OCI-LY3 (cell line): ENCODE measurements at regions not wholly inside any gene's neighbourhood (a gene's known extent, or its start where the extent isn't known, plus 50 kb on each side); places are given as distances from the start of the nearest gene placed in this dataset.

Experiments
- H2AFZ ChIP-seq: fragments of 200-600, 300-600 bp; shearing (Covaris generic); 2 replicates; pipeline ENCODE4 v1.6.0; 2014; ENCODE audit warnings: antibody characterized with exemption, low read depth, low read length
- H3K27ac ChIP-seq: fragments of 200-600, 300-600 bp; sonication (generic); 2 replicates; pipeline ENCODE4 v1.5.1; 2014; ENCODE audit warnings: mild to moderate bottlenecking, low read length, moderate library complexity, mixed read lengths
- H3K27me3 ChIP-seq: fragments of 200-600, 300-600 bp; sonication (generic); 2 replicates; pipeline ENCODE4 v1.6.1; 2014; ENCODE audit warnings: low read depth, low read length, mixed read lengths
- H3K36me3 ChIP-seq: fragments of 200-600, 300-600 bp; sonication (generic); replicated peaks from 2 replicates; pipeline ENCODE3; 2014; ENCODE audit warnings: low read depth, low read length, mixed read lengths
- H3K4me1 ChIP-seq: fragments of 300-600, 200-600 bp; sonication (generic); 2 replicates; pipeline ENCODE4 v1.6.1; 2014; ENCODE audit warnings: low read length, mixed read lengths
- H3K4me2 ChIP-seq: fragments of 200-600, 300-600 bp; sonication (generic); 2 replicates; pipeline ENCODE4 v1.6.1; 2014; ENCODE audit warnings: low read length, mixed read lengths
- H3K4me3 ChIP-seq: fragments of 300-600, 200-600 bp; sonication (generic); 2 replicates; pipeline ENCODE4 v1.5.1; 2014; ENCODE audit warnings: antibody characterized with exemption, mild to moderate bottlenecking, low read length, moderate library complexity
- H3K79me2 ChIP-seq: fragments of 300-600, 200-600 bp; shearing (Covaris generic); 2 replicates; pipeline ENCODE4 v1.6.1; 2014; ENCODE audit warnings: mild to moderate bottlenecking, low read length, mixed read lengths
- H3K9ac ChIP-seq: fragments of 300-600, 200-600 bp; shearing (Covaris generic); 2 replicates; pipeline ENCODE4 v1.6.0; 2014; ENCODE audit warnings: mild to moderate bottlenecking, low read length, moderate library complexity
- H3K9me3 ChIP-seq: fragments of 200-600, 300-600 bp; shearing (Covaris generic); 2 replicates; pipeline ENCODE4 v1.6.1; 2014; ENCODE audit warnings: low read length, mixed read lengths; ENCODE audit not compliant: insufficient read depth
- H4K20me1 ChIP-seq: fragments of 200-600, 300-600 bp; sonication (generic); 2 replicates; pipeline ENCODE4 v1.6.1; 2016; ENCODE audit warnings: low read length, mixed read lengths; ENCODE audit not compliant: insufficient read depth
- CTCF ChIP-seq: fragments of 200-600, 300-600 bp; sonication (generic); IDR thresholded peaks from 2 replicates; pipeline ENCODE4 v1.5.1; 2014; ENCODE audit warnings: antibody characterized with exemption, low read length, low read depth
- EZH2phosphoT487 ChIP-seq: fragments of 200-600 bp; shearing (Covaris generic); IDR thresholded peaks from 2 replicates; pipeline ENCODE4 v1.6.1; 2018; ENCODE audit warnings: antibody characterized with exemption, mixed run types, low read depth

- Histone ChIP-seq H3K4me1 (no peaks in the 10 kb centered on the region), H3K9ac (no peak overlapping the region), H3K9me3 (no peaks in the 10 kb centered on the region), H4K20me1 (no peaks in the 10 kb centered on the region), H3K4me3 (no peak overlapping the region), H3K4me2 (no peak overlapping the region), H3K36me3 (no peaks in the 10 kb centered on the region), H3K27me3 (no peaks in the 10 kb centered on the region), H3K79me2 (no peaks in the 10 kb centered on the region), H2AFZ (no peak overlapping the region), H3K27ac (no peak overlapping the region)
- TF ChIP-seq EZH2phosphoT487 (no peak), CTCF (no peak)
These were observed 418.9 kb downstream of the EPHA4 start for GRCh38 chr2:221153226-221153625.

- Histone ChIP-seq H3K4me1 (no peaks in the 10 kb centered on the region), H3K36me3 (no peaks in the 10 kb centered on the region), H3K27me3 (no peaks in the 10 kb centered on the region), H3K79me2 (no peaks in the 10 kb centered on the region), H3K4me2 (no peak overlapping the region), H3K9me3 (no peaks in the 10 kb centered on the region), H4K20me1 (no peaks in the 10 kb centered on the region), H3K9ac (no peak overlapping the region), H3K4me3 (no peak overlapping the region), H3K27ac (no peak overlapping the region), H2AFZ (no peak overlapping the region)
- no peak for TF ChIP-seq EZH2phosphoT487
- no peak for TF ChIP-seq CTCF
These were observed 417.9 kb downstream of the EPHA4 start for GRCh38 chr2:221154176-221154575.

GRCh38 chr2:221156062-221156734 lies 415.9 kb downstream of the EPHA4 start:
- Histone ChIP-seq H3K4me1 (no peaks in the 10 kb centered on the region), H3K79me2 (no peaks in the 10 kb centered on the region), H3K9me3 (no peaks in the 10 kb centered on the region), H2AFZ (no peak overlapping the region), H3K4me2 (no peak overlapping the region), H3K36me3 (no peaks in the 10 kb centered on the region), H3K4me3 (no peak overlapping the region), H3K27me3 (no peaks in the 10 kb centered on the region), H3K9ac (no peak overlapping the region), H4K20me1 (no peaks in the 10 kb centered on the region), H3K27ac (no peak overlapping the region)
- TF ChIP-seq CTCF, result no peak
- no peak for TF ChIP-seq EZH2phosphoT487

GRCh38 chr2:221161186-221161585 lies 410.9 kb downstream of the EPHA4 start:
- Histone ChIP-seq H3K27me3 (no peaks in the 10 kb centered on the region), H2AFZ (no peak overlapping the region), H4K20me1 (no peaks in the 10 kb centered on the region), H3K9ac (no peak overlapping the region), H3K36me3 (no peaks in the 10 kb centered on the region), H3K4me3 (no peak overlapping the region), H3K79me2 (no peaks in the 10 kb centered on the region), H3K4me2 (no peak overlapping the region), H3K4me1 (peaks cover 8% of the 10 kb centered on the region), H3K27ac (no peak overlapping the region), H3K9me3 (no peaks in the 10 kb centered on the region)
- no peak for TF ChIP-seq EZH2phosphoT487
- no peak for TF ChIP-seq CTCF
